ENCODE measurements at regions not wholly inside any gene's neighbourhood (a gene's known extent, or its start where the extent isn't known, plus 50 kb on each side); places are given as distances from the start of the nearest gene placed in this dataset.

- no peak for DNase-seq (ENCODE audit: low read depth in 2 of 2)
Measured at GRCh38 chr5:68565427-68565826, 349.9 kb downstream of the PIK3R1 start.

- no peak for DNase-seq (ENCODE audit: low read depth in 2 of 2)
Measured at GRCh38 chr5:68576805-68577204, 361.2 kb downstream of the PIK3R1 start.

DNA sequence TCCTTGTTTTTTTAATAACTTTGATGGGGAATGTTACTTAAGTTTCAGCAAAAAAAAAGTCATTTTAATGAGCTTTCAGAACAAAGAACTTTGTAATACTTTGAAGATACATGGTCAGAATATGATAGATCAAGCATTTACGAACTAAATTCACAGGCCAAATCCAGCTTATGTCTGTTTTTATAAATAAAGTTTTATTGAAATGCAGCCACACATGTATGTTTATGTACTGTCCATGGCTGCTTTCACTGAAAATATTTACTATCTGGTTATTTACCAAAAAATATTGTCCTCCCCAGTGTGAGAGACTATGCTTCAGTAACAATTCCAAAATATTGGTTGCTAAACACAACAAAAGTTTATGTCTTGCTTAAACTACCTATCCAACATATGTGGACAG is 366.7 kb downstream of the PIK3R1 start:
- no peak for DNase-seq (ENCODE audit: low read depth in 2 of 2)

DNA sequence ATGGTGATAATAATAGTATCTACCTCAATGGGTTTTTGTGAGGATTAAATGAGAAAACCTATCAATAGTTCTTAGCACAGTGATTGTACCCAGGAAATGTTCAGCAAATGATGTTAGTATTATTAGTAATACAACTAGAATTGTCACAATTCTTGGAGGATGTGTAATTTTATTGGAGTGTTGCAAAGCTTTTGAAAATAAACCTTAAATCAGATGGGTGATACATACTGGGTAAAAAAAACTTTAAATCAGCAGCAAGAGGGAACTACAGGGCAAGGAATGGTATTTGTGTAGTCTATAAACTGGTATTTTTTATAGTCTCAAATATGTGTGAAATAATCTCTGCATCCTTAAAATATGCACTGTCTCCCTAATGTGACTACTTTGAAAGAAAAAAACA is 371.6 kb downstream of the PIK3R1 start:
- no peak for DNase-seq (ENCODE audit: low read depth in 2 of 2)

DNA sequence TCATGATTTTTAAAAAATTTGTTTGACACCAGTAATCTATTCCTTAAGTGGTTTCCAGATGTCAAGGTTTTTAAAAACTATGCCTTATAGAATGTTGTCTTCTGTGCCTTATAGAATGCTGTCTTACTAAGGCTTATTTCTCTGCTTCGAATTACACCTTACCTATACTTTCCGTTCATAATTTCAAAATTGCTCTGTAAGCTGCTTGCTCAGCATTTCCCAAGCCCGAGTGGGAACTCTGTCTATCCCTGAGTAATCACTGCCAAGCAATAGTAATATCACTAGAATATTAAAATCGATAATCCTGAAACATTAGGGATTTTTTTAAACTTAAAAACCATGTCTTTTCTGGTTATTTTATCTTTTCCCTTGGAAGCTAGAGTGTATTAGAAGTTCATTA is 376.3 kb downstream of the PIK3R1 start:
- DNase-seq (ENCODE audit: low read depth in 2 of 2) = no peak

DNA sequence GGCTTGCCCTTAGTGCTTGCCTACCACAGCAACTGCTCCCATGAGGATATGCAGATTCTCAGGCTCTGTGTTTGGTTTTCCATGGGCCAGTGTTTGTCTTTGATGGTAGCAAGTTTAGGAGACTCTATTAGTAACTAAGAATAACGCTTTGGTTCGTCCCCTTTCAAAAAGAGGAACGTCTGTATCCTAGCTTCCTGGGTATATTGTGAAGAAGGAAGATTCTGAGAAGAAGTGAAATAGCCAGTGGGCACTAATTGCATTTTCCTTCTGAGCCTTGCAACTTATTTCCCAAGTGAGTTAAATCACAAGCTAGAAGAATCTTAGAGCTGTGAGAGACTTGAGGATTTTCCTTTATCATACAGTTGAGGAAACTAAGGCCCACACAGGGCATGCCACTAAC is 376.8 kb downstream of the PIK3R1 start:
- DNase-seq (ENCODE audit: low read depth in 2 of 2) = no peak

DNA sequence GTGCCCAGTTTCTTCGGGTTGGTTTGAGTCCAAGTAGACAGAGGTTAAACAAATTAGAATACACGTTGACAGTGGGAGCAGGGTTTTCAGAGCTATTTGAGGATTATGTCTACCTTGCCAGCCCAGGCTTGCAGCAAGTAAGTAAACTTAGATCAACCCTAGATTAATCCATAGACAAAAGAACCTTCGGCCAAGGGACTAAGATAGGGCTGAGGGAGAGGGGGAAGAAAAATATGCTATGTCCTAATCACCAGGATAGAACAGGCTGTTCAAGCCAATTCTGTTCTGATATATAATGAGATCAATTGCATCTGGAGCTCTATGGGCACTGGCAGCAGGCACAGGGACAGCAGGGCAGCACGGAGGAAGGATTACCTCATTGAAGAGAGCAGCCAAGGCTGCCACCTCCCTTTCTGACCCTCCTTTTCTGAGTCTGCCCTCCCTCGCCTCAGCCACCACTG is 377.7 kb downstream of the PIK3R1 start:
- DNase-seq (ENCODE audit: low read depth in 2 of 2) = no peak

GRCh38 chr5:68612972-68613371 is 397.4 kb downstream of the PIK3R1 start:
- no peak for DNase-seq (ENCODE audit: low read depth in 2 of 2)

DNA sequence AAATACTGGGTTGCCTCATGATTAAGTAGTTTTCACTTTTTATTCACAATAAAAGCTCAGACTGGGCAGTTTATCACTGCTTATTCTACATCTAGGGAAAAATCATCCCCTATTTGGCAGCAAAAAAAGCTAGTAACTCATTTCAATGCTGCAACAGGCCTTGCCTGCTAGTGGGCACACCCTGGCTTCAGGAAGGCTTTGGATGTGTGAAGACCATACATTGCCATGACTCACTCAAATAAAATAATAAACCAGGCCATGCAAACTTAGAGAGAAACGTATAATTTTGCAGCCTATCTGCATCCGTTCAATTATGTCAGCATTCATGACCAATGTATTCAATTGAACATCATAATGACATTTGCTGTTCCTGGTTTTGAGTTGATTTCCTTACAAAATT is 402.9 kb downstream of the PIK3R1 start:
- no peak for DNase-seq (ENCODE audit: low read depth in 2 of 2)

GRCh38 chr5:68627001-68627400 is 411.4 kb downstream of the PIK3R1 start:
- no peak for DNase-seq (ENCODE audit: low read depth in 2 of 2)

DNA sequence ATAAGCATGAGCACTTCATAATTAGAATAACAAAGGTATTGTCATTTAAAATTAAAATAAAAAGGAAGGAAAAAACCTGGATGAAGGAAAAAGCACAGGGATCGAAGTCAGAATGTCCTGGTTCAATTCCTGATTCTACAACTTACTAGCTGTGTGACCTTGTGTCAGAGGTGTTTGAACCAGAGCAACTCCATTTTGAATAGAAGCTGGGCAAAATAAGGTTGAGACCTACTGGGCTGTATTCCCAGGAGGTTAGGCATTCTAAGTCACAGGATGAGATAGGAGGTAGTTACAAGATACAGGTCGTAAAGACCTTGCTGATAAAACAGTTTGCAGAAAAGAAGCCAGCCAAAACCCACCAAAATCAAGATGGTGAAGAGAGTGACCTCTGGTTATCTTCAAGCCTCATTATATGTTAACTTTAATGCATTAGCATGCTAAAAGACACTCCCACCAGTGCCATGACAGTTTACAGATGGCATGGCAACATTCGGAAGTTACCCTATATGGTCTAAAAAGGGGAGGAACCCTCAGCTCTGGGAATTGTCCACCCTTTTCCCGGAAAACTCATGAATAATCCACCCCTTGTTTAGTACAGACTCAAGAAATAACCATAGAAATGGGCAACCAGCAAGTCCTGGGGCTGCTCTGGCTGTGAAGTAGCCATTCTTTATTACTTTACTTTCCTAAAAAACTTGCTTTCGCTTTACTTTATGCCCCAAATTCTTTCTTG is 412.7 kb downstream of the PIK3R1 start:
- no peak for DNase-seq (ENCODE audit: low read depth in 2 of 2)

DNA sequence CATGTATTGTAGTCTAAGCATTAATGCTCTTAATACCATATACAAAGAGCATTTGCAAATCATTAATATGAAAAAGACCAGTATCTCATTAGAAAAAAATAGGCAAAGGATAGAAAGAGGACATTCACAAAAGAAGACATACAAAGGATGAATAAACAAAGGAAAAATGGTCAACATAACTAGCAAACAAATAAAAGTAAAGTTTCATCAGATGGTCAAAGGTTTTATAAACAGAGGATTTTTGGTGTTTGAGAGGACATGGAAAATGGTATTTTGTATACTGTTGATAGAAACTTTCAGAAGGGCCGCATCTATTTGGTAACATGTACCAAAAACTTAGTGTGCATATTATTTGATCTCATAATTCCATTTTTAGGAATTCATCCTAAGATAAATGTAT is 414.8 kb downstream of the PIK3R1 start:
- DNase-seq (ENCODE audit: low read depth in 2 of 2) = no peak

GRCh38 chr5:68631884-68632283 is 416.3 kb downstream of the PIK3R1 start:
- DNase-seq (ENCODE audit: low read depth in 2 of 2) = no peak

DNA sequence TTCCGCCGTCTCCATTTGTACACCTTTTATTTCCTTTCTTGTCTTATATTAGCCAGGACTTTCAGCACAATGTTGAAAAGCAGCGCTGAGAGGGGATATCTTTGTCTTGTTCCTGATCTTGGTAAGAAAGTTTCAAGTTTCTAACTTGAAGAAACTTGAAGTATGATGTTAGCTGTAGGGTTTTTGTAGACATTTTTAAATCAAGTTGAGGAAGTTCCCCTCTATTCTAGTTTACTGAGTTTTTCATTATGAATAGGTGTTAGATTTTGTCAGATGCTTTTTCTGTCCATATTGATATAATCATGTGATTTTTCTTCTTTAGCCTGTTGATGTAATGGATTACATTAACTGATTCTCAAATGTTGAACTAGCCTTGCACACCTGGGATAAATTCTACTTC is 425.7 kb downstream of the PIK3R1 start:
- no peak for DNase-seq (ENCODE audit: low read depth in 2 of 2)

DNA sequence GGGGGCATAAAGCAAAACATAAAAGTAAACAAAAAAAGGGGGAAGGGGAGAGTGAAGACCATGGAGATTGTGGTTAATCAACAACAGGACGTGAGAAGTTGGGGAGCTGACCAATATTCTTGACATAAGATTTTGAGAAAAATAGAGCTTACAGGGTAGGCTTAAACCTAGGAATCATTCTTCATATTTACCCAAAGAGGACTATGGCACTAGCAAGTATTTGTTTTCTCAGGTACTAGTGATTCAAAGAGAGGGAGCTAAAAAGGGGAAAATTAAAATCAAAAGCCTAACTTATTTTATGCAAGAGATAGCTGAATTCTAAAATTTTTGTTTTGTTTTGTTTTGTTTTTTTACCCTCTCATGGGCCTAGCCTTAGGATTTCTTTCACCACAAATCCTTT is 427.5 kb downstream of the PIK3R1 start:
- no peak for DNase-seq (ENCODE audit: low read depth in 2 of 2)

DNA sequence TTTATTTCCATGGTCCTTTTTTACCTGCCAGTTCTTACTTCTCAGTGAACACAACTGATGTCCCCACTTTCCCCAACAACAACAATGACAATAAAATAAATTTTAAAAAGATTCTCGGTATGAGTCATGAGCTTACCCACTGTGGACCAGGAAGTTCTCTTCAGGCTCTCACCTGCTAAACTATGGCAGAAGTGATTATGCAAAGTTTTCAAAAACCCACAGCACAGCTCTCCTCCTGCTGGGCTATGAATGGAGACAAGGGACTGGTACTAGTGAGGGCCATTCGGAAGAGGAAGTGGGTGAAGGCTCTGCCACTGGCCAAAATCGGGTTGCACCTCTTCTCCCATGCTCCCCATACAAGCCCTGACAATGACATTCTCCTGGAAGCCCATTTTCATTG is 429.4 kb downstream of the PIK3R1 start:
- DNase-seq (ENCODE audit: low read depth in 2 of 2) = no peak

DNA sequence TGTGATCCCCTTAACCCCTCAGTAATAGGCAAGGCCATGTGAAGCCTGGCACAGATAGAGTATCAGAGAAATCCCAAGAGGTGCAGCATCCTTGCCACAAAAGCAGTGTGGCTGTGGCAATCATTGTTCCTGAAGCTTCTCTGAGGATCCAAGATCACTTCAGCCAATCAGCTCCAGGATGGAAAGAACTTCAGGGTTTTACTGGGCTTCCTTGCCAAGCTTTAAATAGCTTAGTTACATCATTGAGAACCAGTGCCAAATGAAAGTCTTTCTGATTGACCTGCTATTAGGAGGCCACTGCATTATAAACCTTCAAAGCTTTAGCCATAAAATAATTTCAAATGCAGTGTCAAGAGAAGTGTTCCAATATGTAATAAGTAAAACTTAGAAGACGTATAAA is 430.6 kb downstream of the PIK3R1 start:
- no peak for DNase-seq (ENCODE audit: low read depth in 2 of 2)

DNA sequence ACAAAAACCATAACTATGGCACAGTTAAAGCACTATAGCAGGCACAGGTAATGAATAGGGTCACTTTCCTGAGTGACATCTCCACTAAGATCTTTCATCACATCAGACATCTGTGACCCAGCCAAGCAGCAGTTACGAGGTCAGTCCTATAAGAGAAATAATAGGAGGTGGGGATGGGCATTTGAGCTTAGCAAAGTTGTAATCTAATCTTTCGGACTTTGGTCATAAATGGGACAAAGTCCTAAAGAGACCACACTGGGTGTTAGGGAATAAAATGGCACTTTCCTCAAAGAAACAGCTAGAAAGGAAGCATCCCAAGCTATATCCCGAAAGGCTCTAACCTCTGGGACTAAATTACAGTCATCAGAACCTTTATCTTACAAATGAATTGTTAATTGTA is 432.2 kb downstream of the PIK3R1 start:
- DNase-seq (ENCODE audit: low read depth in 2 of 2) = no peak

DNA sequence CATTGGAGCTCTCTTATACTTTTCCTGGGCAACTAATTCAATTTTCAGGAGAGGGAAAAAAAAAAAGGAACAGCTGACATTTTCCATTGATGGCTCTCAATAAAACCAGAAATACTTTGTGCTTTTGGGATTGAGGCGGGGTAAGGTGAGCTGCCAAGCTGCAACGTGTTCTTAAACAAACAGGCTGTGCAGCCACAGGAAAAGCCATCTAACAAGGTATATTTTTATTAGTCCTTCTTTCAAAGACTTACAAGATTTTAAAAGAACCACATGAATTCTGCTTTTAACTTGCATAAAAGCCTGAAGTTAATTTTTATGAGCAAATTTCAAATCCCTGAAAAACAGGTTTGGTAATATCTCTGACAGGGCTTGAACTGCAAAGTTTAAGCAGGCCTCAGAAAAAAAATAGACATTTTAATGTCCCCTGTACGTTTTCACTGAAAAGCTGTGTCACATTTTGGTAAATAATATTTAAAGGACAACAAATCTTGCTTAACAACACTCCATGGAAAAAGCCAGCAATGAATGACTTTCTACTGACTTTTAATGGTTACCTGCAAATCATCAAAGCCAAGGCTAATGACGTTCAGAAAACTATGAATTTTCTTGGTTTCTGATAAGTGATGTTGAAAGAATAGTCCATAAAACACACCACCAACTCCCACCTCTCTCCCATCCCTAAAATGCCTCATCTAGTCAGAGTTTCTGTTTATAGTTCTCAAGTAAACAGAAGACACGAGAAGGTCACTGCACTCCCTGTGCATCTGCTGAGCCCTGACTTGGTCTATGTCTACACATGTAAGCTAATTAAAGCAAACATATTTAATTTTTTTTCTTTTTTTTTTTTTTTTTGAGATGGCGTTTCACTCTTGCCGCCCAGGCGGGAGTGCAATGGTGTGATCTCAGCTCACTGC is 433.6 kb downstream of the PIK3R1 start:
- no peak for DNase-seq (ENCODE audit: low read depth in 2 of 2)

DNA sequence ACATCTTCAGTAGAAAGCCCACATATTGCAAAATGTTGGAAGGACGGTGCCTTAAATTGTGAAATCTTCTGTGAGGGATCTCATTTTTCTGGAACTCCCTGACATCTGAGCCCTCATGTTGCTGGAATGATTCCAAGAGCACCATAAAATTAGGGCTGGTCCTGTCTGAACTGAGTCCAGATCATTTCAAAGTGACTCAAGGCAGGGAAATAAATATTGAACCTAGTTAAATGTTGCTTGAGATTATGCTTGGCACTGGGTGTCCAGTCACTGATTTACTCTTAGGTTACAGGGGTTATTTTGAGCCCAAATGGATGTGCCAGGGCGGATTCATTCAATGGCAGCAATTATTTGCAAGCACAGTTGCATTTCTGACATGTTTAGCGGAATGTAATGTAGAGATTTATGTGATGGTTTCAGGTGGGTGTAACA is 437.0 kb downstream of the PIK3R1 start:
- no peak for DNase-seq (ENCODE audit: low read depth in 2 of 2)

DNA sequence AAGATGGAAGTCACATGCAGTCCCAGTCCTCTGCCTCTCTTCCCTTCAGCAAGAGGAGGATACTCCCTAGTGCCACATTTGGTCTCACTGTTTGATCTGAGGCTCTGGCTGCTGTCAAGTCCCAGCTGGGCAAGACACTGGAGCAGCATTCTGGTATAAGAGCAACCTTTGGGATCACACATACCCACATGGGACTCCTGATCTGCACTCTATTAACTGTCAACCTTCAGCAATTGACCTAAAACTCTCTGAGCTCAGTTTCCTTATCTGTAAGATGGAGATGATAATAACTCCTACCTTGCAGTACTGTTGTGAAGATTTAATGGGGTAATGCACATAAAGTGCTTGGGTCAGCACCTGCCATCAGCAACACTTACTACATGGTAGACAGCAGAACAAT is 437.9 kb downstream of the PIK3R1 start:
- no peak for DNase-seq (ENCODE audit: low read depth in 2 of 2)

DNA sequence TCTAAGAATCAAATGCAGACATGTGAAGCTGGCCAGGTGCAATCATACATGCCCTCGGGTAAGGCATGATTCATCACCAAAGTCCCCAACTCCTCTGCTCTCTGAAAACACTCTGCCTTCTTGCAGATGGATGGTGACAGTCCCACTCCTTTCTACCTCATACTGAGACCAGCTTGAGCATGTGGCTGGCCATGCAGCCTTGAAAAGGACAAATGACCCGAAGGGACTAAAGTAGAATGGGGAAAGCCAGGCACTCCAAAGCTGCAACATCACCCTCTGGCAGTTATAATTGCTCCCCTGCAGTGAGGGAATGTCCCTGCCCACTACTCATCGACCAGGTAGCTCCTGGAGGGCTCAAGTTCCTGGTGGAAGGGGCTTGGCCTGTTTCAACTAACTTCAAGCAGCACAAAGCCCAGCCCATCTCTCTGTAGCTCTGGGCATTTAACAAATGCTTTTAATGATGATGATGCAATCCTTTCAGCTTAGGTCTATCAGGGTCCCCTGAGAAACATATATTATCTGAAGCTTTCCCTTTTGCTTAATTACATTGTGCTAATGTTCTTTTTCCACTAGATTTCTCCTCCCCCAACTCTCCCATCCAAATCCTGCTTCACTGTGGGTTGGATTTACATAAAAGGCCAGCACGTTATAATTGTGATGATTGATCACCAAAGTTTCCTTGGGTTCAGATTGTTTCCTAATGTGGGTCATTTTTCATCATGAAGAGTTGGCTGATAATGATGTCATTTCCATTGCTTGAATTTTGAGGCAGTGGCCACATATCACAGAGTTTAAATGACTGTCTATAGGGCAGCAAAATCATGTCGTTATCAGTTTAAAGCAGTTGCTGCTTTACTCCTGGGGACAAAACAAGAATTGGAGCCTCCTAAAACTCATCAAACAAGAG is 436.5 kb upstream of the SLC30A5 start:
- DNase-seq (ENCODE audit: low read depth in 2 of 2) = no peak

All from stimulated activated CD4-positive, alpha-beta T cell treated with anti-CD3 and anti-CD28 coated beads, Interleukin-4, amount 100 ng/mL, for 48 hours (primary cell).